Uterus (tissue), 3 donors: ENCODE measurements at regions not wholly inside any gene's neighbourhood (a gene's known extent, or its start where the extent isn't known, plus 50 kb on each side); places are given as distances from the start of the nearest gene placed in this dataset.

ENCODE experiments used
- DNase-seq, 2 donors: peaks; one replicate each; pipeline ENCODE4 v3.0.0-alpha.2; 2019 to 2020
- H3K27ac ChIP-seq, 2 donors: fragments of 200-600 bp; sonication (generic); 1 replicate in 1 of 2; 2 replicates in 1 of 2; pipeline ENCODE4 v1.5.1; 2016 to 2018
- H3K27me3 ChIP-seq, 2 donors: fragments of 200-600 bp; sonication (generic); one replicate each; pipeline ENCODE4 v1.5.1; 2018 to 2019; ENCODE audit warnings: control low read depth in 1 of 2
- H3K36me3 ChIP-seq, 2 donors: fragments of 200-600 bp; sonication (generic); one replicate each; pipeline ENCODE4 v1.5.1; 2019; ENCODE audit warnings: control low read depth in 1 of 2
- H3K4me1 ChIP-seq, 2 donors: fragments of 200-600 bp; sonication (generic); one replicate each; pipeline ENCODE4 v1.5.1; 2018 to 2019; ENCODE audit warnings: control low read depth in 1 of 2
- H3K4me3 ChIP-seq, 2 donors: fragments of 200-600 bp; sonication (generic); 1 replicate in 1 of 2; 2 replicates in 1 of 2; pipeline ENCODE4 v1.5.1; 2018 to 2019; ENCODE audit warnings: mild to moderate bottlenecking in 1 of 2
- H3K9me3 ChIP-seq, 2 donors: fragments of 200-600 bp; sonication (generic); one replicate each; pipeline ENCODE4 v1.5.1; 2019; ENCODE audit warnings: control low read depth in 1 of 2
- POLR2A ChIP-seq, 2 donors: fragments of 450-650 bp; IDR thresholded peaks; one replicate each; pipeline ENCODE4 v1.6.1; 2016; ENCODE audit warnings: antibody characterized with exemption in 2 of 2, mild to moderate bottlenecking in 1 of 2, moderate library complexity in 1 of 2
- intact Hi-C: fragments of 100-400 bp; cut with DNase I; formaldehyde crosslinking; loops from one replicate; pipeline ENCODE4 v1.15.1; 2023; ENCODE audit warnings: low total_unique reads
- TF ChIP-seq, protein P1 (sequence below), 4 experiments: fragments of 200-600 bp in 2 of 4; fragments of 450-650 bp in 2 of 4; sonication (generic) in 2 of 4; IDR thresholded peaks; one replicate each; pipeline ENCODE4 v1.5.1; 2016 to 2019; ENCODE audit warnings: antibody characterized with exemption in 4 of 4, mild to moderate bottlenecking in 2 of 4, moderate library complexity in 1 of 4
- donor health status: DM: yes; HTN: yes; CAD: no.

DNA sequence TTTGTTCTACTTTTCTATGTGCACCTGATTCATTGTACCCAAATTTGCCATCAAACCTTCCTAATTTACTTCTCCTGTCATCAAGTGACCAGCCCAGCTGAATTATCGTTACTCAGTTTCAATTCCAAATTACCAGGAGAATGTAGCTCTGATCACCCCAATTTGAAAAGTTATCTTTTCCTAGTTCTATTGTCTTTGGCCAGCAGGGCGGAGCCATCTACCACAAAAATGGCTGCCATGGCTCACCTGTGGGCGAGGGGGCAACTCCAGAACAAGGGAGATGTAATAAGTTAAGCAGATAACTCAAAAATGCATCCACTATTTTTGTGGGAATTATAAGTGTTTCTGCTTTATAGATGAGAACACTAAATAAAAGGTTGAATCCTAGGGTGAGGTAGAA is 133.8 kb upstream of the MOCS2 start:
- TF ChIP-seq, protein P1, sequence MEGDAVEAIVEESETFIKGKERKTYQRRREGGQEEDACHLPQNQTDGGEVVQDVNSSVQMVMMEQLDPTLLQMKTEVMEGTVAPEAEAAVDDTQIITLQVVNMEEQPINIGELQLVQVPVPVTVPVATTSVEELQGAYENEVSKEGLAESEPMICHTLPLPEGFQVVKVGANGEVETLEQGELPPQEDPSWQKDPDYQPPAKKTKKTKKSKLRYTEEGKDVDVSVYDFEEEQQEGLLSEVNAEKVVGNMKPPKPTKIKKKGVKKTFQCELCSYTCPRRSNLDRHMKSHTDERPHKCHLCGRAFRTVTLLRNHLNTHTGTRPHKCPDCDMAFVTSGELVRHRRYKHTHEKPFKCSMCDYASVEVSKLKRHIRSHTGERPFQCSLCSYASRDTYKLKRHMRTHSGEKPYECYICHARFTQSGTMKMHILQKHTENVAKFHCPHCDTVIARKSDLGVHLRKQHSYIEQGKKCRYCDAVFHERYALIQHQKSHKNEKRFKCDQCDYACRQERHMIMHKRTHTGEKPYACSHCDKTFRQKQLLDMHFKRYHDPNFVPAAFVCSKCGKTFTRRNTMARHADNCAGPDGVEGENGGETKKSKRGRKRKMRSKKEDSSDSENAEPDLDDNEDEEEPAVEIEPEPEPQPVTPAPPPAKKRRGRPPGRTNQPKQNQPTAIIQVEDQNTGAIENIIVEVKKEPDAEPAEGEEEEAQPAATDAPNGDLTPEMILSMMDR (IDR thresholded peaks at IDR 0.05) = no peak
- no peak for TF ChIP-seq POLR2A (IDR thresholded peaks at IDR 0.05)
- no peak for DNase-seq
- H3K4me3 ChIP-seq = no peak overlapping the region
- H3K4me1 ChIP-seq = no peaks in the 10 kb centered on the region
- H3K9me3 ChIP-seq = no peaks in the 10 kb centered on the region
- H3K36me3 ChIP-seq = no peaks in the 10 kb centered on the region
- intact Hi-C loops = no loop called here
- no peak overlapping the region for H3K27ac ChIP-seq
- H3K27me3 ChIP-seq = no peaks in the 10 kb centered on the region

GRCh38 chr5:53246042-53246836 is 136.7 kb upstream of the MOCS2 start:
- Histone ChIP-seq H3K36me3 (no peaks in the 10 kb centered on the region), H3K4me1 (no peaks in the 10 kb centered on the region), H3K4me3 (no peak overlapping the region), H3K27ac (no peak overlapping the region), H3K27me3 (no peaks in the 10 kb centered on the region), H3K9me3 (no peaks in the 10 kb centered on the region)
- DNase-seq = no peak
- TF ChIP-seq, protein P1 (IDR thresholded peaks at IDR 0.05) = no peak
- TF ChIP-seq POLR2A (IDR thresholded peaks at IDR 0.05) = no peak
- intact Hi-C loops = no loop called here

- no peak overlapping the region for H3K4me3 ChIP-seq
- H3K36me3 ChIP-seq = no peaks in the 10 kb centered on the region
- intact Hi-C loops = no loop called here
- no peaks in the 10 kb centered on the region for H3K9me3 ChIP-seq
- DNase-seq = no peak
- H3K27ac ChIP-seq = no peak overlapping the region
- H3K4me1 ChIP-seq = no peaks in the 10 kb centered on the region
- H3K27me3 ChIP-seq = no peaks in the 10 kb centered on the region
- TF ChIP-seq POLR2A (IDR thresholded peaks at IDR 0.05) = no peak
- TF ChIP-seq, protein P1 (IDR thresholded peaks at IDR 0.05) = no peak
Observed at GRCh38 chr5:53249529-53250200, 140.1 kb upstream of the MOCS2 start.

- DNase-seq = no peak
- no peak overlapping the region for H3K27ac ChIP-seq
- intact Hi-C loops = no loop called here
- H3K27me3 ChIP-seq = no peaks in the 10 kb centered on the region
- H3K9me3 ChIP-seq = no peaks in the 10 kb centered on the region
- no peak overlapping the region for H3K4me3 ChIP-seq
- no peaks in the 10 kb centered on the region for H3K4me1 ChIP-seq
- TF ChIP-seq, protein P1 (IDR thresholded peaks at IDR 0.05) = no peak
- H3K36me3 ChIP-seq = no peaks in the 10 kb centered on the region
Observed at GRCh38 chr5:53250201-53250550, 140.6 kb upstream of the MOCS2 start.

DNA sequence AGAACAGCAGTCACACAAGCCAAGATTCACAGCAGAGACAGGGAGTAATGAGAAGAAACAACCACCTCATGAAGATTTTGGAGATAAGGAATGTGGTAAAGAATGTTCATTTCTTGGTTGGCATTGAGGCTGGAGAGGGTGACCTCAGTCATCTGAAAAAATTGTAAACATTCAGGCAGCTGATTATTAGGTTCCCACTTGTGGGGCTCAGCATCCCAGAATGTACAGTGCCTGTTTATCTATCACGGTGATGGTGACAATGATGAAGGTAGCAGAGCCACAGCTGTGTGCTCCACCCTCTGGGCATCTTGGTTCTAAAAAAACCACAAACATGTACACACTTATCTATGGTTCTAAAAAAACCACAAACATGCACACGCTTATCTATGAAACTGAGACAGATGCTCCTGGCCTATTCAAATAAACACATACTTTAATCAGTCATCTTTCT is 143.9 kb upstream of the MOCS2 start:
- intact Hi-C loops = no loop called here
- Histone ChIP-seq H3K4me3 (no peak overlapping the region), H3K36me3 (no peaks in the 10 kb centered on the region), H3K4me1 (no peaks in the 10 kb centered on the region), H3K9me3 (no peaks in the 10 kb centered on the region), H3K27me3 (no peaks in the 10 kb centered on the region), H3K27ac (no peak overlapping the region)
- DNase-seq = no peak
- no peak for TF ChIP-seq POLR2A (IDR thresholded peaks at IDR 0.05)
- TF ChIP-seq, protein P1 (IDR thresholded peaks at IDR 0.05) = no peak
